OCI-LY1 (cell line): ENCODE measurements at regions not wholly inside any gene's neighbourhood (a gene's known extent, or its start where the extent isn't known, plus 50 kb on each side); places are given as distances from the start of the nearest gene placed in this dataset.

Experiments
- H2AFZ ChIP-seq: fragments of 200-600 bp; sonication (generic), shearing (Covaris generic); 2 replicates; pipeline ENCODE4 v1.6.0; 2014; ENCODE audit warnings: antibody characterized with exemption, mild to moderate bottlenecking, low read length
- H3F3A ChIP-seq: fragments of 200-600 bp; sonication (generic), shearing (Covaris generic); 2 replicates; pipeline ENCODE4 v1.6.0; 2014; ENCODE audit warnings: mild to moderate bottlenecking, antibody characterized with exemption, low read length, moderate library complexity; ENCODE audit not compliant: insufficient read depth
- H3K27ac ChIP-seq: fragments of 200-600 bp; sonication (generic); 2 replicates; pipeline ENCODE4 v1.5.1; 2014; ENCODE audit warnings: low read length, mixed run types, mild to moderate bottlenecking, low read depth; ENCODE audit not compliant: poor library complexity, severe bottlenecking
- H3K27me3 ChIP-seq: fragments of 200-600 bp; sonication (generic); 2 replicates; pipeline ENCODE4 v1.6.0; 2014; ENCODE audit warnings: antibody characterized with exemption, mild to moderate bottlenecking, low read length, moderate library complexity; ENCODE audit not compliant: insufficient read depth
- H3K36me3 ChIP-seq: fragments of 200-600 bp; sonication (generic); 2 replicates; pipeline ENCODE4 v1.6.1; 2014; ENCODE audit warnings: mild to moderate bottlenecking, antibody characterized with exemption, low read length, moderate library complexity, mixed read lengths; ENCODE audit not compliant: insufficient read depth
- H3K4me1 ChIP-seq: fragments of 200-600 bp; sonication (generic); 2 replicates; pipeline ENCODE4 v1.5.1; 2014; ENCODE audit warnings: mild to moderate bottlenecking, low read length, moderate library complexity; ENCODE audit not compliant: insufficient read depth, severe bottlenecking
- H3K4me2 ChIP-seq: fragments of 200-600 bp; sonication (generic), shearing (Covaris generic); 2 replicates; pipeline ENCODE4 v1.6.1; 2014; ENCODE audit warnings: low read length
- H3K4me3 ChIP-seq: fragments of 200-600 bp; sonication (generic); 2 replicates; pipeline ENCODE4 v1.5.1; 2014; ENCODE audit warnings: low read length, low read depth, mild to moderate bottlenecking, mixed read lengths; ENCODE audit not compliant: poor library complexity, severe bottlenecking
- H3K79me2 ChIP-seq: fragments of 200-600 bp; shearing (Covaris generic); 2 replicates; pipeline ENCODE4 v1.6.1; 2016; ENCODE audit warnings: mixed run types, low read length, mixed read lengths; ENCODE audit not compliant: insufficient read depth
- H3K9ac ChIP-seq: fragments of 200-600 bp; sonication (generic), shearing (Covaris generic); 2 replicates; pipeline ENCODE4 v1.6.1; 2014; ENCODE audit warnings: mild to moderate bottlenecking, low read length, mixed read lengths
- H3K9me2 ChIP-seq: fragments of 200-600 bp; sonication (generic), shearing (Covaris generic); 2 replicates; pipeline ENCODE4 v1.6.1; 2014; ENCODE audit warnings: low read depth, mild to moderate bottlenecking, low read length, mixed read lengths
- H3K9me3 ChIP-seq: fragments of 200-600 bp; shearing (Covaris generic); 2 replicates; pipeline ENCODE4 v1.6.1; 2014; ENCODE audit warnings: low read length, mixed read lengths
- H4K20me1 ChIP-seq: fragments of 200-600 bp; sonication (generic), shearing (Covaris generic); 2 replicates; pipeline ENCODE4 v1.6.0; 2016; ENCODE audit warnings: mild to moderate bottlenecking, low read length; ENCODE audit not compliant: insufficient read depth
- EZH2 ChIP-seq: fragments of 200-600 bp; sonication (generic), shearing (Covaris generic); IDR thresholded peaks from 2 replicates; pipeline ENCODE4 v1.8.0; 2017; ENCODE audit warnings: borderline replicate concordance, mixed run types, mild to moderate bottlenecking, antibody characterized with exemption, low read length, moderate library complexity, mixed read lengths
- TF ChIP-seq, protein P1 (sequence below): fragments of 200-600 bp; sonication (generic), shearing (Covaris generic); IDR thresholded peaks from 2 replicates; pipeline ENCODE4 v1.5.1; 2017; ENCODE audit warnings: mild to moderate bottlenecking, antibody characterized with exemption, low read length, moderate library complexity, mixed read lengths

DNA sequence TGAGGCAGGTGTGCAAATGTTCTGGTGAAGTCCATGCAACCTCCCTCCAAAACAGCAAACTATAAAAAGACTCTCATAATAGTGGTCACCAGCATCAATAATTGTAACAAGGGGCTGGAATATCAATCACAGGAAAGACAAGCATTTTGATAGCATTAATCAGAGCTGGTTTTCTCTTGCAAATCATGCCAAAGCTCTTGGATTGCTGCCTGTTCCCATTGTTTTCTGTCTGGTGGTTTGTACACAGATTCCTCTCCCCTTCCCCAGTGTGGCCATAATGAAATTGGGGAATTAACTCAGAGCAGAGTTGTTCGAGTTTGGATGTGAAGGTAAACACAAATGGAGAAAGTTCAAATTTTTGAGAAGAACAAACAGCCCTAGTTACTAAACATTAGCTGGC lies 134.2 kb downstream of the CDCA7 start:
- Histone ChIP-seq H2AFZ (no peak overlapping the region), H3K36me3 (no peaks in the 10 kb centered on the region), H3F3A (no peaks in the 10 kb centered on the region), H3K4me3 (no peak overlapping the region), H3K9ac (no peak overlapping the region), H3K9me3 (no peaks in the 10 kb centered on the region), H3K79me2 (no peaks in the 10 kb centered on the region), H3K27ac (no peak overlapping the region), H3K4me1 (no peaks in the 10 kb centered on the region), H3K4me2 (no peak overlapping the region), H4K20me1 (no peaks in the 10 kb centered on the region), H3K9me2 (no peaks in the 10 kb centered on the region), H3K27me3 (no peaks in the 10 kb centered on the region)
- no peak for TF ChIP-seq EZH2
- TF ChIP-seq, protein P1, sequence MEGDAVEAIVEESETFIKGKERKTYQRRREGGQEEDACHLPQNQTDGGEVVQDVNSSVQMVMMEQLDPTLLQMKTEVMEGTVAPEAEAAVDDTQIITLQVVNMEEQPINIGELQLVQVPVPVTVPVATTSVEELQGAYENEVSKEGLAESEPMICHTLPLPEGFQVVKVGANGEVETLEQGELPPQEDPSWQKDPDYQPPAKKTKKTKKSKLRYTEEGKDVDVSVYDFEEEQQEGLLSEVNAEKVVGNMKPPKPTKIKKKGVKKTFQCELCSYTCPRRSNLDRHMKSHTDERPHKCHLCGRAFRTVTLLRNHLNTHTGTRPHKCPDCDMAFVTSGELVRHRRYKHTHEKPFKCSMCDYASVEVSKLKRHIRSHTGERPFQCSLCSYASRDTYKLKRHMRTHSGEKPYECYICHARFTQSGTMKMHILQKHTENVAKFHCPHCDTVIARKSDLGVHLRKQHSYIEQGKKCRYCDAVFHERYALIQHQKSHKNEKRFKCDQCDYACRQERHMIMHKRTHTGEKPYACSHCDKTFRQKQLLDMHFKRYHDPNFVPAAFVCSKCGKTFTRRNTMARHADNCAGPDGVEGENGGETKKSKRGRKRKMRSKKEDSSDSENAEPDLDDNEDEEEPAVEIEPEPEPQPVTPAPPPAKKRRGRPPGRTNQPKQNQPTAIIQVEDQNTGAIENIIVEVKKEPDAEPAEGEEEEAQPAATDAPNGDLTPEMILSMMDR, result no peak

GRCh38 chr2:173491418-173491817 lies 136.7 kb downstream of the CDCA7 start:
- no peaks in the 10 kb centered on the region for H3K27me3 ChIP-seq
- no peaks in the 10 kb centered on the region for H3K36me3 ChIP-seq
- H3K9me3 ChIP-seq, result no peaks in the 10 kb centered on the region
- H3K27ac ChIP-seq, result no peak overlapping the region
- TF ChIP-seq EZH2, result no peak
- TF ChIP-seq, protein P1, result no peak
- no peak overlapping the region for H3K9ac ChIP-seq
- no peak overlapping the region for H2AFZ ChIP-seq
- no peaks in the 10 kb centered on the region for H3K79me2 ChIP-seq
- H3K4me1 ChIP-seq, result no peaks in the 10 kb centered on the region
- H3K4me3 ChIP-seq, result no peak overlapping the region
- H3K4me2 ChIP-seq, result no peak overlapping the region
- no peaks in the 10 kb centered on the region for H4K20me1 ChIP-seq
- H3F3A ChIP-seq, result no peaks in the 10 kb centered on the region
- H3K9me2 ChIP-seq, result no peaks in the 10 kb centered on the region

DNA sequence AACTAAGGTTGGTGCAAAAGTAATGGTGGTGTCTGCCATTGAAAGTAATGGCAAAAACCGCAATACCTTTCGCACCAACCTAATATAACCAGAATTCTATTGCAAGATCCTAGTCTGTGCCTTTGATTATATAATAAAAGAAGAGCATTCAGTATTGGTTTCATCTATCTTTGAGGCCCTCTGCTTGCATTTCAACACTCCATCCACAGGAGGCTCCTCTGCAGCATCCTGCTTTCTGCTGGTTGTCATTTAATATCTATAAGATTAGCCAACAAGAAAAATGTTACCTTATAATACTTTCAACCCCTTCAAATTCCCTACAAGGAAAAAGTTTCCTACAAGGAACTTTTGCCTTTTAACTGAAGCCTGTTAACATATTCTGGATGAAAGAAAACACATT lies 139.2 kb downstream of the CDCA7 start:
- TF ChIP-seq EZH2, result no peak
- TF ChIP-seq, protein P1, result no peak
- Histone ChIP-seq H3K27me3 (no peaks in the 10 kb centered on the region), H3K4me3 (no peak overlapping the region), H4K20me1 (no peaks in the 10 kb centered on the region), H3K9me3 (no peaks in the 10 kb centered on the region), H3K4me1 (no peaks in the 10 kb centered on the region), H3K27ac (no peak overlapping the region), H3K9me2 (no peaks in the 10 kb centered on the region), H3K9ac (no peak overlapping the region), H2AFZ (no peak overlapping the region), H3F3A (no peaks in the 10 kb centered on the region), H3K4me2 (no peak overlapping the region), H3K36me3 (no peaks in the 10 kb centered on the region), H3K79me2 (no peaks in the 10 kb centered on the region)
